ENCODE measurements at regions not wholly inside any gene's neighbourhood (a gene's known extent, or its start where the extent isn't known, plus 50 kb on each side); places are given as distances from the start of the nearest gene placed in this dataset.

DNA sequence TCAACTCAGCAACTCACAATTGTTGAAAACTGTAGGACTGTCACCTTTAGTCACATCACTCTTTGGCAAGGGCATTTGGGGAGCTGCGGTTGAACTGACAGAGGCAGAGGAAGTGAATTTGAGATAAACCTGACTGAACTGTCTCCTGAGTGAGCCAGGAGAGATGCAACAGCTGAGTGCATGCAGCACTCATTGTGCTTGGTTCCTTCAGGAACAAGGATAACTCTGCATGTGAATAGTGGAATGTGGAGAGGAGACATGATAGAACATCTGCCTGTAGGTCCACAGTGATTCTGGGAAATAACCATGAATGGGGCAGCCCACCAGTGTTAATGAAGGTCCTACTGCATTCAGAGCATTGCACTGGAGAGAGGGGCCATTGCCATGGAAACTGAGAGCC is 494.7 kb downstream of the STK39 start:
- Histone ChIP-seq H3K79me2 (ENCODE audit: insufficient read depth) (no peaks in the 10 kb centered on the region), H3K36me3 (replicated peaks in 1 of 2; ENCODE audit: control insufficient read depth in 1 of 2, insufficient read depth in 2 of 2, low read length in 1 of 2) (no peaks in the 10 kb centered on the region), H3K27me3 (ENCODE audit: insufficient read depth) (no peaks in the 10 kb centered on the region), H3K4me3 (ENCODE audit: low read depth in 2 of 2, low read length in 1 of 2) (no peak overlapping the region), H4K20me1 (ENCODE audit: insufficient read depth) (no peaks in the 10 kb centered on the region), H3K27ac (ENCODE audit: low read depth in 2 of 2, low read length in 1 of 2) (no peak overlapping the region), H3K9me2 (no peaks in the 10 kb centered on the region), H3K4me2 (no peak overlapping the region), H3K4me1 (ENCODE audit: control insufficient read depth in 1 of 2, insufficient read depth in 2 of 2, low read depth in 1 of 2, low read length in 1 of 2) (no peaks in the 10 kb centered on the region), H3F3A (replicated peaks; ENCODE audit: insufficient read depth) (no peaks in the 10 kb centered on the region), H3K9ac (no peak overlapping the region), H2AFZ (ENCODE audit: low read depth) (no peak overlapping the region), H3K9me3 (no peaks in the 10 kb centered on the region)
- whole genome bisulfite sequencing (ENCODE audit: low lambda C conversion rate), result 68% methylated on average over 1 of the region's 1 CpG
- CTCF ChIA-PET, result no interaction called here
- no peak for TF ChIP-seq TAF1 (IDR thresholded peaks at IDR 0.05; ENCODE audit: borderline replicate concordance, low read depth, low read length)
- TF ChIP-seq MXI1 (IDR thresholded peaks at IDR 0.05; ENCODE audit: low read depth, low read length), result no peak
- TF ChIP-seq GABPA (IDR thresholded peaks at IDR 0.05; ENCODE audit: low read depth), result no peak
- no peak for TF ChIP-seq TEAD4 (IDR thresholded peaks at IDR 0.05; ENCODE audit: borderline replicate concordance, insufficient read depth)
- TF ChIP-seq SMC3 (IDR thresholded peaks at IDR 0.05; ENCODE audit: low read depth, low read length), result no peak
- TF ChIP-seq GATA2 (CRISPR knock-in tag; IDR thresholded peaks at IDR 0.05), result no peak
- POLR2A ChIA-PET, result no interaction called here
- DNase-seq, result no peak

DNA sequence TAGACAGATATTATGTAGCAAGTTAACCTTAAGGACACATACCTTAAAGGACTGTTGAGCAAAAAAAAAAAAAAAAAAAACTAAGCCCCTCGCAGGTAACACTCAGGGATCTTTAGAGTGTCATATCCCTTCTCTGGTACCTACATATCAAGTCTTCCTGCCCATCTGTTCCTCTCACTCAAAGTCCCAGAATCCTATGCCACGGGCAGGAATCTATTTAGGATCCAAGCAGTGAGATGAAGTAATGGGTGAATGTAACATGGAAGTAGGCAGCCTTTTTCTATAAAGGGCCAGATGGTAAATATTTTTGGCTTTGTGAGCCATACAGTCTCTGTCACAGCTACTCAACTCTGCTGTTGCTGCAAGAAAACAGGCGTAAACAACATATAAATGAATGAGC is 496.7 kb downstream of the STK39 start:
- Histone ChIP-seq H3K4me1 (ENCODE audit: control insufficient read depth in 1 of 2, insufficient read depth in 2 of 2, low read depth in 1 of 2, low read length in 1 of 2) (peaks cover 0 to 2% of the 10 kb centered on the region in 2 experiments; a peak in 1 of 4 replicates), H4K20me1 (ENCODE audit: insufficient read depth) (no peaks in the 10 kb centered on the region), H3K4me3 (ENCODE audit: low read depth in 2 of 2, low read length in 1 of 2) (no peak overlapping the region), H3K4me2 (no peak overlapping the region), H3K79me2 (ENCODE audit: insufficient read depth) (no peaks in the 10 kb centered on the region), H3K27ac (ENCODE audit: low read depth in 2 of 2, low read length in 1 of 2) (no peak overlapping the region), H3K9me2 (no peaks in the 10 kb centered on the region), H3K9ac (no peak overlapping the region), H3F3A (replicated peaks; ENCODE audit: insufficient read depth) (no peaks in the 10 kb centered on the region), H2AFZ (ENCODE audit: low read depth) (no peak overlapping the region), H3K36me3 (replicated peaks in 1 of 2; ENCODE audit: control insufficient read depth in 1 of 2, insufficient read depth in 2 of 2, low read length in 1 of 2) (no peaks in the 10 kb centered on the region), H3K27me3 (ENCODE audit: insufficient read depth) (no peaks in the 10 kb centered on the region), H3K9me3 (no peaks in the 10 kb centered on the region)
- no peak for TF ChIP-seq TCF12 (IDR thresholded peaks at IDR 0.05)
- WGBS (ENCODE audit: low lambda C conversion rate), result 59% methylated on average over 3 of the region's 3 CpGs
- no peak for DNase-seq
- ChIA-PET POLR2A (no interaction called here), CTCF (no interaction called here)

DNA sequence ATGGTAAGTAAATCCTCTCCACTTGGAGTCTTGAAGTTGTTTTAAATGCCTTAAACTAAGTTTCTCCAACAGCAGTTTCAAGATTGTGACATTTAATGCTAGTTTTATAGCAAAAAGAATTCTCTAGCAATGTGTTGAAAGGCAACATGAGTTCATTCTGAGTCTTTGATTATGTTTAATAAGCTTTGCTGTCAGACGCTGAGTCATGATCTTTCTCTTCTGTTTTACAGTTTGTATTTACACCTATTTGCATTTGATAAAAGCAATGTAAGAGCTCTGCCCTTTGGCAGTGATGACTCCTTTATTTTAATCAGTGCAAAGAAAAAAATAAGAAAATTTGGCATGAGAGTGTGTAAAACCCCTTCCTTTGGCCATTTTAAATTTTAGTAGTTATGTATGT is 497.7 kb downstream of the STK39 start:
- Histone ChIP-seq H2AFZ (ENCODE audit: low read depth) (no peak overlapping the region), H3K4me1 (ENCODE audit: control insufficient read depth in 1 of 2, insufficient read depth in 2 of 2, low read depth in 1 of 2, low read length in 1 of 2) (peaks cover 0 to 2% of the 10 kb centered on the region in 2 experiments; a peak in 1 of 4 replicates), H3K27me3 (ENCODE audit: insufficient read depth) (no peaks in the 10 kb centered on the region), H4K20me1 (ENCODE audit: insufficient read depth) (no peaks in the 10 kb centered on the region), H3K36me3 (replicated peaks in 1 of 2; ENCODE audit: control insufficient read depth in 1 of 2, insufficient read depth in 2 of 2, low read length in 1 of 2) (no peaks in the 10 kb centered on the region), H3K9ac (no peak overlapping the region), H3K9me2 (0 out of 2 replicates have a peak, but pooled peaks cover 4% of the 10 kb centered on the region), H3F3A (replicated peaks; ENCODE audit: insufficient read depth) (no peaks in the 10 kb centered on the region), H3K4me3 (ENCODE audit: low read depth in 2 of 2, low read length in 1 of 2) (no peak overlapping the region), H3K27ac (ENCODE audit: low read depth in 2 of 2, low read length in 1 of 2) (no peak overlapping the region), H3K79me2 (ENCODE audit: insufficient read depth) (no peaks in the 10 kb centered on the region), H3K4me2 (no peak overlapping the region), H3K9me3 (no peaks in the 10 kb centered on the region)
- DNase-seq, result no peak
- WGBS (ENCODE audit: low lambda C conversion rate), result 27% methylated on average over 1 of the region's 1 CpG
- ChIA-PET POLR2A (no interaction called here), CTCF (interaction anchor here (1.8 kb wide), 1 partner anchor 369 kb away, joined by 4 read pairs; no protein-coding TSS in a partner anchor)
- TF ChIP-seq CHD2 (IDR thresholded peaks at IDR 0.05; ENCODE audit: low read length, partially characterized antibody) (no peak), TAF1 (IDR thresholded peaks at IDR 0.05; ENCODE audit: borderline replicate concordance, low read depth, low read length) (no peak), YY1 (IDR thresholded peaks at IDR 0.05; ENCODE audit: low read depth) (no peak), MEF2A (IDR thresholded peaks at IDR 0.05; ENCODE audit: borderline replicate concordance, low read depth) (no peak), RAD21 (IDR thresholded peaks at IDR 0.05; ENCODE audit: low read length) (no peak), NRF1 (IDR thresholded peaks at IDR 0.05; ENCODE audit: low read depth, low read length) (no peak), TCF12 (IDR thresholded peaks at IDR 0.05) (no peak)
- TF ChIP-seq, protein P1, sequence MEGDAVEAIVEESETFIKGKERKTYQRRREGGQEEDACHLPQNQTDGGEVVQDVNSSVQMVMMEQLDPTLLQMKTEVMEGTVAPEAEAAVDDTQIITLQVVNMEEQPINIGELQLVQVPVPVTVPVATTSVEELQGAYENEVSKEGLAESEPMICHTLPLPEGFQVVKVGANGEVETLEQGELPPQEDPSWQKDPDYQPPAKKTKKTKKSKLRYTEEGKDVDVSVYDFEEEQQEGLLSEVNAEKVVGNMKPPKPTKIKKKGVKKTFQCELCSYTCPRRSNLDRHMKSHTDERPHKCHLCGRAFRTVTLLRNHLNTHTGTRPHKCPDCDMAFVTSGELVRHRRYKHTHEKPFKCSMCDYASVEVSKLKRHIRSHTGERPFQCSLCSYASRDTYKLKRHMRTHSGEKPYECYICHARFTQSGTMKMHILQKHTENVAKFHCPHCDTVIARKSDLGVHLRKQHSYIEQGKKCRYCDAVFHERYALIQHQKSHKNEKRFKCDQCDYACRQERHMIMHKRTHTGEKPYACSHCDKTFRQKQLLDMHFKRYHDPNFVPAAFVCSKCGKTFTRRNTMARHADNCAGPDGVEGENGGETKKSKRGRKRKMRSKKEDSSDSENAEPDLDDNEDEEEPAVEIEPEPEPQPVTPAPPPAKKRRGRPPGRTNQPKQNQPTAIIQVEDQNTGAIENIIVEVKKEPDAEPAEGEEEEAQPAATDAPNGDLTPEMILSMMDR (IDR thresholded peaks at IDR 0.05), result no peak
- TF ChIP-seq, protein P2, sequence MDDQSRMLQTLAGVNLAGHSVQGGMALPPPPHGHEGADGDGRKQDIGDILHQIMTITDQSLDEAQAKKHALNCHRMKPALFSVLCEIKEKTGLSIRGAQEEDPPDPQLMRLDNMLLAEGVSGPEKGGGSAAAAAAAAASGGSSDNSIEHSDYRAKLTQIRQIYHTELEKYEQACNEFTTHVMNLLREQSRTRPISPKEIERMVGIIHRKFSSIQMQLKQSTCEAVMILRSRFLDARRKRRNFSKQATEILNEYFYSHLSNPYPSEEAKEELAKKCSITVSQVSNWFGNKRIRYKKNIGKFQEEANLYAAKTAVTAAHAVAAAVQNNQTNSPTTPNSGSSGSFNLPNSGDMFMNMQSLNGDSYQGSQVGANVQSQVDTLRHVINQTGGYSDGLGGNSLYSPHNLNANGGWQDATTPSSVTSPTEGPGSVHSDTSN (IDR thresholded peaks at IDR 0.05), result no peak
- TF ChIP-seq, protein P3, sequence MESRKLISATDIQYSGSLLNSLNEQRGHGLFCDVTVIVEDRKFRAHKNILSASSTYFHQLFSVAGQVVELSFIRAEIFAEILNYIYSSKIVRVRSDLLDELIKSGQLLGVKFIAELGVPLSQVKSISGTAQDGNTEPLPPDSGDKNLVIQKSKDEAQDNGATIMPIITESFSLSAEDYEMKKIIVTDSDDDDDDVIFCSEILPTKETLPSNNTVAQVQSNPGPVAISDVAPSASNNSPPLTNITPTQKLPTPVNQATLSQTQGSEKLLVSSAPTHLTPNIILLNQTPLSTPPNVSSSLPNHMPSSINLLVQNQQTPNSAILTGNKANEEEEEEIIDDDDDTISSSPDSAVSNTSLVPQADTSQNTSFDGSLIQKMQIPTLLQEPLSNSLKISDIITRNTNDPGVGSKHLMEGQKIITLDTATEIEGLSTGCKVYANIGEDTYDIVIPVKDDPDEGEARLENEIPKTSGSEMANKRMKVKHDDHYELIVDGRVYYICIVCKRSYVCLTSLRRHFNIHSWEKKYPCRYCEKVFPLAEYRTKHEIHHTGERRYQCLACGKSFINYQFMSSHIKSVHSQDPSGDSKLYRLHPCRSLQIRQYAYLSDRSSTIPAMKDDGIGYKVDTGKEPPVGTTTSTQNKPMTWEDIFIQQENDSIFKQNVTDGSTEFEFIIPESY (IDR thresholded peaks at IDR 0.05; ENCODE audit: borderline replicate concordance, low read depth), result no peak
- TF ChIP-seq, protein P4, sequence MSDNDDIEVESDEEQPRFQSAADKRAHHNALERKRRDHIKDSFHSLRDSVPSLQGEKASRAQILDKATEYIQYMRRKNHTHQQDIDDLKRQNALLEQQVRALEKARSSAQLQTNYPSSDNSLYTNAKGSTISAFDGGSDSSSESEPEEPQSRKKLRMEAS (IDR thresholded peaks at IDR 0.05; ENCODE audit: low read depth), result no peak
- TF ChIP-seq, protein P5, sequence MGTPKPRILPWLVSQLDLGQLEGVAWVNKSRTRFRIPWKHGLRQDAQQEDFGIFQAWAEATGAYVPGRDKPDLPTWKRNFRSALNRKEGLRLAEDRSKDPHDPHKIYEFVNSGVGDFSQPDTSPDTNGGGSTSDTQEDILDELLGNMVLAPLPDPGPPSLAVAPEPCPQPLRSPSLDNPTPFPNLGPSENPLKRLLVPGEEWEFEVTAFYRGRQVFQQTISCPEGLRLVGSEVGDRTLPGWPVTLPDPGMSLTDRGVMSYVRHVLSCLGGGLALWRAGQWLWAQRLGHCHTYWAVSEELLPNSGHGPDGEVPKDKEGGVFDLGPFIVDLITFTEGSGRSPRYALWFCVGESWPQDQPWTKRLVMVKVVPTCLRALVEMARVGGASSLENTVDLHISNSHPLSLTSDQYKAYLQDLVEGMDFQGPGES (IDR thresholded peaks at IDR 0.05; ENCODE audit: low read depth, low read length), result no peak

All from SK-N-SH (cell line).